ENCODE measurements at regions not wholly inside any gene's neighbourhood (a gene's known extent, or its start where the extent isn't known, plus 50 kb on each side); places are given as distances from the start of the nearest gene placed in this dataset.
"Not testable (repeated sequence)": the region's sequence is repeated elsewhere in the genome, so short reads cannot be mapped to it uniquely, and the experiment has no call there.

DNA sequence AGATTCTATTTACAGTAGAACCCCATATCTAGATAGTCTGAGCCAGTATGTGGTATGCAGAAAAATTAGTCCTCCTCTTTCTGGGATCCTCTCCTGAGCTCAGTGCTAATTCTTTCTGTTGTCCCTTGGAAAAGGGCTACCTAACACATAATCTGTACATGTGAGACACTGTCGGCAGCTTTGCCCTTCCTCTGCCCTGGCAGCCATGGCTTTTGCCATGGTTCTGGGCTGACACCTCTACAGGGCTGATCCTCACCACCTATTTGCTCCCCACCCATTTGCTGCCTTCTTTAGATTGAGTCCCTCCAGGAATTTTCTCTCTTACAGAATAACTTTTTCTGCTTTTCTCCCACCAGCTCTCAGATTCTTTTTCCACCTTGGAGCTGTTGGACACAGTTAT is 64.7 kb upstream of the MAP9 start:
- Mint-ChIP-seq H3K4me3 (ENCODE audit: unreplicated experiment) (no peak overlapping the region), H3K27me3 (ENCODE audit: unreplicated experiment) (peaks cover 3% of the 10 kb centered on the region), H3K27ac (ENCODE audit: unreplicated experiment) (no peak overlapping the region), H3K9me3 (ENCODE audit: unreplicated experiment) (no peaks in the 10 kb centered on the region), H3K4me1 (ENCODE audit: unreplicated experiment) (no peaks in the 10 kb centered on the region), H3K36me3 (ENCODE audit: low read depth, unreplicated experiment) (no peaks in the 10 kb centered on the region)
- TF ChIP-seq, protein P1, sequence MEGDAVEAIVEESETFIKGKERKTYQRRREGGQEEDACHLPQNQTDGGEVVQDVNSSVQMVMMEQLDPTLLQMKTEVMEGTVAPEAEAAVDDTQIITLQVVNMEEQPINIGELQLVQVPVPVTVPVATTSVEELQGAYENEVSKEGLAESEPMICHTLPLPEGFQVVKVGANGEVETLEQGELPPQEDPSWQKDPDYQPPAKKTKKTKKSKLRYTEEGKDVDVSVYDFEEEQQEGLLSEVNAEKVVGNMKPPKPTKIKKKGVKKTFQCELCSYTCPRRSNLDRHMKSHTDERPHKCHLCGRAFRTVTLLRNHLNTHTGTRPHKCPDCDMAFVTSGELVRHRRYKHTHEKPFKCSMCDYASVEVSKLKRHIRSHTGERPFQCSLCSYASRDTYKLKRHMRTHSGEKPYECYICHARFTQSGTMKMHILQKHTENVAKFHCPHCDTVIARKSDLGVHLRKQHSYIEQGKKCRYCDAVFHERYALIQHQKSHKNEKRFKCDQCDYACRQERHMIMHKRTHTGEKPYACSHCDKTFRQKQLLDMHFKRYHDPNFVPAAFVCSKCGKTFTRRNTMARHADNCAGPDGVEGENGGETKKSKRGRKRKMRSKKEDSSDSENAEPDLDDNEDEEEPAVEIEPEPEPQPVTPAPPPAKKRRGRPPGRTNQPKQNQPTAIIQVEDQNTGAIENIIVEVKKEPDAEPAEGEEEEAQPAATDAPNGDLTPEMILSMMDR (IDR thresholded peaks at IDR 0.05; ENCODE audit: unreplicated experiment), result no peak
- DNase-seq (ENCODE audit: low spot score), result no peak

DNA sequence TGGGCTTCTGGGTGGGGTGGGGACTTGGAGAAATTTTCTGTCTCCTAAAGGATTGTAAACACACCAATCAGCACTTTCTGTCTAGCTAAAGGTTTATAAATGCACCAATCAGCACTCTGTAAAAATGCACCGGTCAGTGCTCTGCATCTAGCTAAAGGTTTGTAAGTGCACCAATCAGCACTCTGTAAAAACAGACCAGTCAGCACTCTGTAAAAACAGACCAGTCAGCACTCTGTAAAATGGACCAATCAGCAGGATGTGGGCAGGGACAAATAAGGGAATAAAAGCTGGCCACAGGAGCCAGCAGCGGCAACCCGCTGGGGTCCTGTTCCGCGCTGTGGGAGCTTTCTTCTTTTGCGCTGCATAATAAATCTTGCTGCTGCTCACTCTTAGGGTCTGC is 63.0 kb upstream of the MAP9 start:
- not testable (repeated sequence) for H3K4me3 Mint-ChIP-seq (ENCODE audit: unreplicated experiment); H3K27ac Mint-ChIP-seq (ENCODE audit: unreplicated experiment); H3K4me1 Mint-ChIP-seq (ENCODE audit: unreplicated experiment)

DNA sequence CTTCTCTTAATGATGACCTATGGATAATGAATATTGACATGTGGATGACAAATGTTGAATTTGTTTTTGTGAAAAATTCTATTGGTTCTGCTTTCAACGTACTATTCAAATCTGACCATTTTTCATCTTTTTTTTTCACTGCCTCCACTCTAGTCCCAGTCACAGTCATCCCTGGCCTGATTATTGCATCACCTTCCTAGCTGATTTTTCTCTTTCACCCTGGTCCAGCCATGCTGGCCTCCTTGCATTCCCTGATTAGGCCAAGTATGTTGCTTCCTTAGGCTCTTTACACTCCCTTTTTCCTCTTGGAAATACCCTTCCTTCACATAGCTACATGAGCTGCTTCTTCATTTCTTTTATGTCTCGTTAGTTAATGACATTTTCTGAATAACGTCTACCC is 58.1 kb upstream of the MAP9 start:
- no peak overlapping the region for H3K27ac Mint-ChIP-seq (ENCODE audit: unreplicated experiment)
- H3K36me3 Mint-ChIP-seq (ENCODE audit: low read depth, unreplicated experiment), result no peaks in the 10 kb centered on the region
- no peaks in the 10 kb centered on the region for H3K4me1 Mint-ChIP-seq (ENCODE audit: unreplicated experiment)
- no peaks in the 10 kb centered on the region for H3K9me3 Mint-ChIP-seq (ENCODE audit: unreplicated experiment)
- no peak overlapping the region for H3K4me3 Mint-ChIP-seq (ENCODE audit: unreplicated experiment)
- TF ChIP-seq, protein P1 (IDR thresholded peaks at IDR 0.05; ENCODE audit: unreplicated experiment), result no peak
- DNase-seq (ENCODE audit: low spot score), result no peak
- H3K27me3 Mint-ChIP-seq (ENCODE audit: unreplicated experiment), result no peaks in the 10 kb centered on the region

More for the DNA sequence above, 63.0 kb upstream of the MAP9 start:
- not testable (repeated sequence) for H3K9me3 Mint-ChIP-seq (ENCODE audit: unreplicated experiment); H3K27me3 Mint-ChIP-seq (ENCODE audit: unreplicated experiment); H3K36me3 Mint-ChIP-seq (ENCODE audit: low read depth, unreplicated experiment); DNase-seq (ENCODE audit: low spot score)

DNA sequence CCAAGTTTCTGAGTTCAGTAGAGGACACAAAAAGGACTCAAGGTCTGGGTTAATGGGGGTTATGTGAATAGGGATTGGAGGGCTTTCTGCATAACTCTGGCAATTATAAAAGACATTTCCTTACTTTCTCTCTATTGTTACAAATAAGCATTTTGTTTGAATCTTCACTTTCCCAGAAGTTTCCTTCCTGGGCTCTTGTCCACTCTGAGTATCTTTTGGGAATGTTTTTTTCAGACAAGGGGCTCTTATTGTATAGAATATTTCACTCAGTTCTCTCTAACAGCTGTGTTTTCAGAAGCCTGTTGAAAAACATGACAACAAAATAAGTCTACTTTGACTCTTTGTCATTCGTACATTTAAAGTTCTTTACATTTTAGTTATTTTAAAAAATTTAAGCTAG is 57.6 kb upstream of the MAP9 start:
- no peak overlapping the region for H3K4me3 Mint-ChIP-seq (ENCODE audit: unreplicated experiment)
- no peak overlapping the region for H3K27ac Mint-ChIP-seq (ENCODE audit: unreplicated experiment)
- H3K27me3 Mint-ChIP-seq (ENCODE audit: unreplicated experiment), result no peaks in the 10 kb centered on the region
- no peak for DNase-seq (ENCODE audit: low spot score)
- no peaks in the 10 kb centered on the region for H3K4me1 Mint-ChIP-seq (ENCODE audit: unreplicated experiment)
- TF ChIP-seq, protein P1 (IDR thresholded peaks at IDR 0.05; ENCODE audit: unreplicated experiment), result no peak
- no peaks in the 10 kb centered on the region for H3K9me3 Mint-ChIP-seq (ENCODE audit: unreplicated experiment)
- no peaks in the 10 kb centered on the region for H3K36me3 Mint-ChIP-seq (ENCODE audit: low read depth, unreplicated experiment)

DNA sequence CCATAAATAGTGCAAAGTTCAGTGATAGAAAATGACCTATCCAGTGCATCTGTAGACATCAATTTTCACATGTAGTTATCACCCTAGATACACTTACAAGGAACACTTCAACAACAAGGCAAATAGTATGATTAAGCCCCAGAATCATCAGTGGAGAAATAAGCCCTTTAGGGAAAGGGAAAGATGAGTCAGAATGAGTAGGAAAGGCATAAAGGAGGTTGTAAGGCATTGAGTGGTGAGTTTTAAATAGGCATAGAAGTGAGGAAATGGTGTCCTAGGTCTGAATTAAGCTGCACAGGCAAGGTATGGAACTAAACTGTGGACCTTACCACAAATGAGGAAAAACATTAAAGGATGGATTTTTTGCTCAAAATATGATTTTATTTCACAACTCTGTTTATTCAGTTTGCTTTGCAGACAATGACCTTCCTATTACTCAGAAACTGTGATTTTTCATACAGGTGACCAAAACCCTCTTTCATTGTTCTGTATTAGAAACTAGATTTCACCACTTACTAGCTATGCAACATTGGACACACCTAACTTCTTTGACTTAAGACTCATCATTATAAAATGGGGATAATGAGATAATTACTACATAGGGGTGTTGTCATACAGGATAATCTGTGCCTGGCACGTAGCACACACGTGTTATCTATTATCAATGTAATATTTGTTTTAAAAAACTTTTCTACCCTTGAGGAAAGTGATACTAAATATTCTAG is 57.0 kb upstream of the MAP9 start:
- Mint-ChIP-seq H3K4me1 (ENCODE audit: unreplicated experiment) (no peaks in the 10 kb centered on the region), H3K4me3 (ENCODE audit: unreplicated experiment) (no peak overlapping the region), H3K27me3 (ENCODE audit: unreplicated experiment) (no peaks in the 10 kb centered on the region), H3K27ac (ENCODE audit: unreplicated experiment) (no peak overlapping the region), H3K36me3 (ENCODE audit: low read depth, unreplicated experiment) (no peaks in the 10 kb centered on the region), H3K9me3 (ENCODE audit: unreplicated experiment) (no peaks in the 10 kb centered on the region)
- TF ChIP-seq, protein P1 (IDR thresholded peaks at IDR 0.05; ENCODE audit: unreplicated experiment), result no peak
- no peak for DNase-seq (ENCODE audit: low spot score)
